Body of pancreas (tissue), 4 donors: ENCODE measurements at regions not wholly inside any gene's neighbourhood (a gene's known extent, or its start where the extent isn't known, plus 50 kb on each side); places are given as distances from the start of the nearest gene placed in this dataset.

Experiments used
- CTCF ChIP-seq, 7 experiments: fragments of 450-650 bp in 4 of 7; fragments of 200-600 bp in 3 of 7; sonication (generic) in 3 of 7; IDR thresholded peaks; one replicate each; pipeline ENCODE4 v1.5.1; 2016 to 2019; ENCODE audit warnings: antibody characterized with exemption in 7 of 7
- POLR2A ChIP-seq, 3 donors: fragments of 450-650 bp; IDR thresholded peaks; one replicate each; pipeline ENCODE4 v1.6.1; 2016; ENCODE audit warnings: antibody characterized with exemption in 3 of 3, mild to moderate bottlenecking in 2 of 3

- no peak for TF ChIP-seq CTCF (IDR thresholded peaks at IDR 0.05)
- TF ChIP-seq POLR2A (IDR thresholded peaks at IDR 0.05) = no peak
Observed at GRCh38 chr12:107992029-107992428, 137.1 kb upstream of the WSCD2 start.
